HG02763 (cell line): ENCODE measurements at regions not wholly inside any gene's neighbourhood (a gene's known extent, or its start where the extent isn't known, plus 50 kb on each side); places are given as distances from the start of the nearest gene placed in this dataset.

Source experiments
- ATAC-seq: cut with Tn5 transposase; IDR thresholded peaks from one replicate; pipeline ENCODE4 v1.9.1; 2021; ENCODE audit warnings: mild to moderate bottlenecking, moderate library complexity; ENCODE audit not compliant: unreplicated experiment

DNA sequence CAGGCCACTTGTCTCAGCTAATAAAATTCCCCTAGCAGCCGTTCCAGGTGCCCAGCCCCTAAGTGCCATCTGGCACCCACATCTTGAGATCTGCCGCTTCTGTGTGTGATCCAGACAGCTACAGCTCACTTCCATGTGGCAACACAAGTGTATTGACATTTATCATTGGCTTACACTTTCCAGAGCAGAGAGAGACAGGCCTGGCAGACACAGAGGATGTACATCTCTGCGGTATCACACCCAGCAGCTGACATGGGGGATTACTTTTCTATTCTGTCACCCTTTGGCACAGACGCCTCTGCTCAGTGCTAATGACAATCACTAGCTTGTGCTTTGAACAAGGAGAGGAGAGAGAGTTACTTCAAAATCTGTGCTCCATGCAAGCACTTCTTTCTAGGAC lies 195.9 kb downstream of the KDR start:
- no peak for ATAC-seq

DNA sequence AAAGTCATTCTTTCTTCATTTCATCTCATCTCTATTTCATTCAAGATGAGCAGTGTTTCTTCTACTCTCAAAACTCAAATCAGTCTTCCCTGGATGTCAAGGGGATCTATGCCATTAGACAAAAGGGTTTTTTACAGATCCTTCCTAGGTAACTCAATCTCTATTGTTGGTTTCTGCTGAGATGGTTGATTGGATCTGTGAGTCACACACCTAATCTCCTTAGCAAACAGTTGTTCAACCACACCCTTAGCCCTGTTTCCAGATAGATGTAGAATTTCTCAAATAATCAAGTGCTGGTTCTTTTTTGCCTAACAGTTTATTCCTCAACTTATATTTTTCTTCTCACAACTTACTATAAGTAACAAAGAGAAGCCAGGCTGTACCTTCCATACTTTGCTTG lies 200.5 kb downstream of the KDR start:
- ATAC-seq = no peak

DNA sequence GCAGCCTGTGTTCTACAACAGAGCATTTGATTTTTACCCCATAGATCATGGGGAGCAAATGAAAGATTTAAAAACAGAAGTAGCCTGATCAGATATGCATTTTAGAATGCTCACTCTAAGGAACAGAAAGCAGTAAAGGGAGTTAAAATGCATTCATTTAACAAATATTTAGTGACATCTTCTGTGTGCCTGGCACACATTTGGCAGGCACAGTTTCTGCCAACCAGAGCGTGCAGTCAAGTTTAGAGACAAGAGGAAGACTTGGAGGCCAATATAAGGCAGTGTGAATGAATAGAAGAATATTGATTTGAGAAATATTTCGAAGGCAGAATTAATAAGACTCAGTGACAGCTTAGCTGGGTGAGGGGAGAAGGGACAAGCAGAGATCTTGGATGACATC lies 210.1 kb downstream of the KDR start:
- no peak for ATAC-seq

DNA sequence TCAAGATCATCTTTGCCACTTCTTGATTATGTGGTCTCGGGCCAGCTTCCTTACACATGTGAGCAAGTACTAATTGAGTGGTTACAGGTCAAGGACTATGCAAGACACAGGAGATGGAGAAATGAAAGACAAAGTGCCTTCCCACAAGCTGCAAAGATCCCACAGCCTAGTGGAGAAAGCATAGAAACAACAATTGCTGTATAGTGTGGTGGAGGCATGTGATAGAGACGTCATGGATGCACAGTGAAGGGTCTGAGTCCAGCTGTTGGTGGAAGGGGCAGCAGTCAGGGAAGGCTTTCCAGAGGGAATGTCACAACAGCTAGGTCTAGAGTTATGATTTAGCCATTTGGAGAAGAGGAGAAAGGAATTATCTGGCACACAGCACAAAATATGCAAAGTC lies 210.6 kb downstream of the KDR start:
- ATAC-seq = no peak

DNA sequence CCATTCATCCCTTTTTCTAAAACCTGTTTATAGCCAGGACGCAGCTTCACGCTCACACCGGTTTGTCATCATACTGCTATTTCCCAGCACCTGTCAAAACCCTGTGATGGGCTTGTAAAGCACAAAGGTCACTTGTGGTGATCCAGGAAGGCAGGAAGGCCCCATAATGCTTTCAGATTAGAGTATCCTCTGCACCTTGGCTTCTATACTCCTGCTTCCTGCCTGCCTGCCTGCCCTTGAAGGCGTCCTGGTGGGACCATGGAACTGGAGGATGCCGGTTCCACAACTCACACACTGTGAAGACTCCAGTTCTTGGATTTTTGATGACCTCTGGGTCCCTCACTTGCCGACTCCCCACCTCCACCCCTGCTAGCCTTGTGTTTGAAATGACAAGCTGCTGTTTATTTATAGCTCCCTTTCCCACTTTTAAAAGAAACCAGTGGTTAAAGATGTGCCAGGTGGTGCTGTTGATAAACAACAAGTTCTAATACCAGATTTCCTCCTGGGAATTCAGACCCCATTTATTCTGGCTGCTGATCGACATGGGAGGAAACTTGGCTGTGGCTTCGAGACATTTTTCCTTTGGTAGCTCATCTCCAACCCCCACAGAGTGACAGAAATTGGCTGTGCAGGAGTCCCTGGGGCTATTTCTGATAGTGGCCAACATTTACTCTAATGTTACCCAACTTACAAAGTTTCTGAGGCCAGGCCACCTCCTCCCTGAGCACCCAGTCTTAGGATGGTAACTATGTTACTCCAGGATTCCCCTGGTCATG lies 211.5 kb downstream of the KDR start:
- no peak for ATAC-seq

DNA sequence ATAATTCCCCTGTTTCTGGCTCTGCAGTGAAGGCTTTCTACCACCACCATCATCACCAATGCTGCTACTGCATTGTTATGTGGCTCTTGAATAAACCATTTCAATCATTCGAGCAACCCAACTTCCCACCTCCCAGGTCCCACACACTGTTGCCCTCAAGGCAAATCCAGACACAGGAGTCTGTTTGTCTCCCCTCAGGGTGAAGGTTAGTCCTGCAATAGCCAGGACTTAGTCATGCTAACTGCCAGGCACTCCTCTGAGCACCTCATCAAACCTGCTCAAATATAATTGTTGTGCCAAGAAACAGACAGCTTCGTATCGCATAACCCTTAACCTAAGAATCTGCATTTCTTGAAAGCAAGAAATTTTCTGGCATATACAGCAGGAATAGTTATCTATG lies 213.2 kb downstream of the KDR start:
- ATAC-seq = no peak

- ATAC-seq = no peak
Observed at GRCh38 chr4:54909961-54910360, 215.4 kb downstream of the KDR start.

DNA sequence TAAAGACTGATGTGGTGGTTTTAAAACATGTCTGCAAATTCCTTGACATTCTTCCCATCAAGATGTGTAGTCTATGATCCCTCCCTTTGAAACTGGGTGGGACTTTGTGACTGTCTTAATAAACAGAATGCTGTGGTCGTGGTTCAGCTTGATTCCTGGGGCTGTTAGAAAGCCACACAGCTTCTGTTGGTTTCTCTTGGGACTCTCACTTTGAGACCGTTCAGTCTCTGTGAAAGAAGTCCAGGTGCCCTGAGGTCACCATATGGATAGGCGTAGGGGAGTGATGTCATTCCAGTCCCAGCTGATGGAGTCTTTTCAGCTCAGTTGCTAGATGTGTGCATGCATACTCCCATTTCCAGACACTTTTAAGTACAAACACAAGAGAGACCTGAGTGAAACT lies 216.6 kb downstream of the KDR start:
- no peak for ATAC-seq

GRCh38 chr4:54904953-54905352 lies 220.4 kb downstream of the KDR start:
- no peak for ATAC-seq

GRCh38 chr4:54902976-54903375 lies 222.4 kb downstream of the KDR start:
- no peak for ATAC-seq

DNA sequence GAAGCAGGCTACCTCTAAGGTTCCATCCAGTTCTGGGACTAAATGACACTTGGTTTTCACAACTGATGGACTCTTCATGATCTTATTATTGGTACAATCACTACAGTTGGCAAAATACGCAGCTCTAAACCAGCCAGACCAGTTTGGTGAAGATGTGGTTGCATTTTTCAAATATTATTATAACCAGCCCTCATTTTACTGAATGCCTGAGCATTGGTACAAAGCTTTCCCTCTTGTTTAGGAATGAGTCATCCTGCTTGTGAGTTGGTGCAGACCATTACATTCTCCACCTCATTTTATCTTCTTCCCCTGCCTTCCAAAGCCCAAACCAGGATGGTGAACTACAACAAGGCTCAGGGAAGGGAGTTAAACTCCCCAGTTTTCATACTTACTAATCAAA lies 223.1 kb downstream of the KDR start:
- ATAC-seq = no peak

GRCh38 chr4:54901202-54901601 lies 224.2 kb downstream of the KDR start:
- no peak for ATAC-seq

- ATAC-seq = no peak
Observed at GRCh38 chr4:54898656-54899340, 226.6 kb downstream of the KDR start.

DNA sequence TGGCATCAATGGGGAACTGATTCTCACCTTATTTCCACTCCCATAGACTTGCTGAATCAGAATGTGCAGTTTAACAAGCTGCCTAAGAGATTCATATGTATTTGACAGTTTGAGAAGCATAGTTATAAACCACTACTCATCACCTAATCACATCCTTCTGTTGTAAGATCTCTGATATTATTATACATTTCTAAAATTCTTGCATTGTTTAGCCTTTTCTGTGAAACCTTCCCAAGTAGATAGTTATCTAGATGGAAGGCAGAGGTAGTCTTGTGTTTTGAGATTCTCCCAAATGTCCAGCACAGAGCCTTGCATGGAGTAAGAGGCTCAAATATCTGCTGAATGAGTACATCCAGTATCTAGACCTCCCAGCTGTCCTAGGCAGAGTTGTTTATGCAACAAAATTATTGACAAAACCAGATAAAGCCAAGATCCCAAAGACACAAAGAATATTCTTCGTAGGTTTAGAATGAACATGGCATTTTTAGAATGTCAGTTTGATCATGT lies 227.3 kb downstream of the KDR start:
- ATAC-seq = no peak

- ATAC-seq = no peak
Observed at GRCh38 chr4:54897590-54897989, 227.8 kb downstream of the KDR start.

DNA sequence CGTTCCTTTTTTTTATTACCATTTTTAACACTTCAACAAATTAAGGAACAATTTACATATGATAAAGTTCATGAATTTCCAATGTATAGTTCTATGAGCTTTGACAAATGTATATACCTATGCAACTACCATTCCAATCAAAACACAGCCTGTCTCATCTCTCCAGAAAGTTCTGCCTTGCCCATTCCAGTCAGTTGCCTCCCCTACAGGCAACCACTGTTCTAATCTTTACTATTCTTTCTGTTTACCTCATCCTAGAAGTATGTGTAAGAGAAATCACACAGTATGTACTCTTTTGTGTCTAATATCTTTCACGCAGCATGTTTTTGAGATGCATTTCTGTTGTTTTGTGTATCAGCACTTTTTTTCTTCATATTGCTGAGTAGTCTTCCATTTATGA lies 224.9 kb downstream of the KIT start:
- no peak for ATAC-seq

GRCh38 chr4:54879576-54879975 lies 221.8 kb downstream of the KIT start:
- no peak for ATAC-seq

- ATAC-seq = no peak
Observed at GRCh38 chr4:54877006-54877405, 219.2 kb downstream of the KIT start.

- ATAC-seq = no peak
Observed at GRCh38 chr4:54872261-54872660, 214.5 kb downstream of the KIT start.

- ATAC-seq = no peak
Observed at GRCh38 chr4:54863571-54864255, 206.0 kb downstream of the KIT start.

DNA sequence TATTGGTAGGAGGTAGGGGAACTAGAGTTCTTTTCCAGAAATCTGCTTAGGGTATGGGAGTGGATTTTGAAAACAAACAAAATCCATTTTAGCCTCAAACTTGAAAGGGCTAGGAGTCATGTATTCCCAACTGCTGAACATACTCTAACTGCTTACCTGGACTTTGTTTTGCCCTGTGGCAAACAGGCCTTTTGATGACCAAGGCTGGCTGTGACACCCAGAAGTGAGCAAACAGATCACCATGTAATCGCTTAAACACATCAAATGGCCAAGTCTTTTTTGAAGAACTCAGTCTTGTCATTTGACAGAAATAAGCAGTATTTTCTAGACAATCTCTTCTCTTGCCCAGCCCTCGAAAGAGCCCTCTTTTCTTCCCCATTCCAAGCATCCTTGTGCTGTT lies 203.4 kb downstream of the KIT start:
- ATAC-seq = no peak
